Adipocyte (in vitro differentiated cells): ENCODE measurements at regions not wholly inside any gene's neighbourhood (a gene's known extent, or its start where the extent isn't known, plus 50 kb on each side); places are given as distances from the start of the nearest gene placed in this dataset.

Source experiments
- DNase-seq: peaks from one replicate; pipeline ENCODE4 v3.0.0-alpha.2; 2015; ENCODE audit warnings: low read depth
- H3K27me3 ChIP-seq: replicated peaks from 2 replicates; pipeline ENCODE4 v1.7.0; 2013; ENCODE audit warnings: mild to moderate bottlenecking, low read length, moderate library complexity; ENCODE audit not compliant: control insufficient read depth, insufficient read depth
- H3K36me3 ChIP-seq: 2 replicates; pipeline ENCODE4 v1.7.0; 2013; ENCODE audit warnings: low read length, mild to moderate bottlenecking, moderate library complexity; ENCODE audit not compliant: control insufficient read depth, insufficient read depth, severe bottlenecking
- H3K4me1 ChIP-seq: 2 replicates; pipeline ENCODE4 v1.7.0; 2013; ENCODE audit warnings: mild to moderate bottlenecking, low read length, moderate library complexity; ENCODE audit not compliant: control insufficient read depth, insufficient read depth
- H3K4me3 ChIP-seq: 2 replicates; pipeline ENCODE4 v1.7.0; 2013; ENCODE audit warnings: mild to moderate bottlenecking, low read length, moderate library complexity
- H3K9ac ChIP-seq: 2 replicates; pipeline ENCODE4 v1.7.0; 2013; ENCODE audit warnings: mild to moderate bottlenecking, low read length, moderate library complexity
- H3K9me3 ChIP-seq: 2 replicates; pipeline ENCODE4 v1.7.0; 2013; ENCODE audit warnings: mild to moderate bottlenecking, low read length, moderate library complexity; ENCODE audit not compliant: control insufficient read depth

DNA sequence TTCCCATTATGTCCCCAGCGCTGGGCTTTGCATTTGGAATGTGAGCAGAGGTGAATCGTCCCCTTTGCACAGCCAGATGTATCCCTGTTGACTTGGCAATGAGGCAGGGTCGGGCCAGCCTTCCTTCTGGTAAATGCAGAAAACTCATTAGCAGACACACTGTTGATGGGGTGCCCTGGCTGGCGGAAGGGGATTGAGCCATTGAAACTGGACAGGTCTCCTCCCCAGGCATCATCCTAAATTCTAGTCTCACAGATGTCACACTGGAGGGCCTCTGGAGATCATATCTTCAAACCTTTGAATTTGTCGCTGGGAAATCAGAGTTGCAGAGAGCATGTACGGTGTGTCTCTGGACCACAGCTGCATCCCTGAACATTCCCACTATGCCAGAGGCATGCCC, 219.5 kb upstream of the TSHZ3 start:
- Histone ChIP-seq H3K9me3 (peaks cover 4% of the 10 kb centered on the region), H3K27me3 (peaks cover 3% of the 10 kb centered on the region), H3K36me3 (no peaks in the 10 kb centered on the region), H3K4me1 (no peaks in the 10 kb centered on the region), H3K9ac (no peak overlapping the region), H3K4me3 (no peak overlapping the region)
- no peak for DNase-seq

DNA sequence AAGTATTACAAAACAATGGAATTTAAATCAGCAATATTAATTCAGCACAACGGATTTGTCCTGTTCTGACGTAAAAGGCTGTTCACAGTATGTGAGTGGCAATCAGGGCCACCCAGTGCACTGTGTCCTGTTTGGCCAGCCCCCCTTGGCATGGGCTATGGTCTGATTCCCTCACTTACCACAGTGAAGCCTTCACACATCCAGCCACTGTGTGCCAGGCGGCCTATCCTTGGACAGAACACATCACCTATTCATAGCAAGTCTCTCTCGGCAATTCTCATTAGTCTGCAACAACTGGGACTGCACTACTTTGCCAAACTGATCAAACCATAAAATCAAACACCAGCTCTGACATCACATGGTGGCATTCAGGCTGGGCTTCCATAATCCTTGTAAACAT, 221.5 kb upstream of the TSHZ3 start:
- no peak for DNase-seq

DNA sequence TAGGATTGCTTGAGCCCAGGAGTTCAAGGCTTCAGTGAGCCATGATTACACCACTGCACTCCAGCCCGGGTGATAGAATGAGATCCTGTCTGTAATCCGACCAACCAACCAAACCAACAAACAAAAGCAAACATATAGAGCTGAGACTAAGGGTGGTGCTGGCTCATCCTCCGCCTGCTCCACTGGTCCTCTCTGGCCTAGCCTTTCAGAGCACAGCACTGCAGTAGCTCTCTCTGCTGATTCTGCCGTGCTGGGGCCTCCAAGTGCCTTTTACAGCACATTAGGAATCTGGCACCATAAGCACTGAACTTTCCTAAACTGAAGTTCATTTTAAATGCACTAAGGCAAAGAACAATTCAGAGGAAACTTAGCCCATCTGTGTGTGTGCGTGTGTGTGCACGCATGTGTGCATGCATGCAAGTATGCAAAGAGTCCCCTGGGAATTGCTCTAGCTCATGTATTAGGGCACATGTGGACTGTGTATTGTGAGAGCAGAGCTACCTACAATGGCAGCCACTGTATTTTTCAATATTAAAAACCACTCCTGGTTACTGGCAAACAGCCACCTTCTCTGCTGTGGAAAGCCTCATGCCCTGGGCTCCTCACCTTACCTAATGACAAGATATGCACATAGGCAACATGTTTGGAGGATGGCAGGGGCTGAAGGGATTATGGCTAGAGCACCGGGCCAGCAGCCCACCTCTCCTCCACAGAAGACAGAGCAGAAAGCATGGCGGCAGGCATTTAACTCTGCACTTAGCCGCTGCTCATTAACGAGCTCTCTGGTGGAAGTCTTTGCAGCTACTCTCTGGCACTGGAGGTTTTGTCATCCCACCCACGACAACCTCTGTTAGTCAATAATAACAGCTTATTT, 223.1 kb upstream of the TSHZ3 start:
- Histone ChIP-seq H3K36me3 (no peaks in the 10 kb centered on the region), H3K9me3 (peaks cover 4% of the 10 kb centered on the region)
- DNase-seq, result no peak

More for the DNA sequence above, 221.5 kb upstream of the TSHZ3 start:
- H3K36me3 ChIP-seq, result no peaks in the 10 kb centered on the region
- no peak overlapping the region for H3K4me3 ChIP-seq
- peaks cover 4% of the 10 kb centered on the region for H3K9me3 ChIP-seq
- no peak overlapping the region for H3K9ac ChIP-seq
- H3K27me3 ChIP-seq, result peaks cover 3% of the 10 kb centered on the region
- H3K4me1 ChIP-seq, result no peaks in the 10 kb centered on the region

DNA sequence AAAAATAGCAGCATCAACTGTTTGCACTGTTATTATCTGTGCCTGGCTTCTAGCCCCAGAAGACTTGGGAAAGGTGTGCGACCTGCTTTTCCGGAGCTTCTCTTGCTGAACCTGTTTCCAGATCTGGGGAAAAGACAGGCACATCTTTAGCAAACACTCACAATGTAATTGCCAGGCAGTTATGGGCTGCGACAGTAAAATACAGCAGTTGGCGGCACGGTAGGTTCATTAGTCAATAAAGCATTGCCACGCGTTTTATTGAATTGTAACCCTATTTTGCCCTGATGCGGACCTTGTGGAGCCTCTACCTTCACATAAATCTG, 223.7 kb upstream of the TSHZ3 start:
- no peaks in the 10 kb centered on the region for H3K4me1 ChIP-seq

More for the DNA sequence above, 223.1 kb upstream of the TSHZ3 start:
- no peak overlapping the region for H3K9ac ChIP-seq
- no peak overlapping the region for H3K4me3 ChIP-seq
- H3K27me3 ChIP-seq, result peaks cover 6% of the 10 kb centered on the region
- H3K4me1 ChIP-seq, result no peaks in the 10 kb centered on the region

DNA sequence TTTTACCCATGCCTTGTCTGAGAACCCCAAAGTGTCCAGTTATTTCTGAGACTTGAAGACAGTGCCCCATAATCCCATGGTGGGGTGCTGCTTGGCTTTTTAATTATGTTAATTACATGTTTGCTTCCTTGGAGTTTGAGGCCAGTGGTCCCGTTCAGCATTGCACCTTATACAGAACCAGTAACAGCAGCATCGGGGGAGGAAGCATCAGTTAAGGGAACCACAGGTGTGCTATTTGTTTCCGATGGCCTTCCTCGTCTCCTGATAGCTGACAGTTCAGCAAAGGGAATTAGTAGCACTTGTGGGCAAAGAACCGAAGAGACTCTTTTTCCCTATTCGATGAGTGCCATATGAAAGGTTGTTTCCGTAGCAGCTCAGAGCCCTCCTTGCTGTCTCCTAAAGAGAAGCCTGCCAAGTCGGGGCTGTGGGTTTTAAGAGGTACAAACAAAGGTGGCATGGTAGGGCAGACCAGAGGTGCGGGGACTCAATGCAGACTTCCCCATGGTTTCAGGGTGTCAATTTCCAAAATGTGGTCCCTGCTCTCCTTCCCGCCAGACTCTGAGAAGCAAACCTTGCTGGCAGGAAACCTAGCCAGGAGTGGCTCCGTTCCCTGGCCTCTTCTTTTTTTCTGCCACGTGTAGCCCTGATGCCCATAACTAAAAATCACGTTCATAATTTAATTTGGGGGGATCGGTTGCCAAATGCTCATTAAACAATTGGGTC, 225.2 kb upstream of the TSHZ3 start:
- H3K4me3 ChIP-seq, result no peak overlapping the region
- DNase-seq, result no peak
- H3K4me1 ChIP-seq, result no peaks in the 10 kb centered on the region
- no peaks in the 10 kb centered on the region for H3K36me3 ChIP-seq
- H3K9ac ChIP-seq, result no peak overlapping the region
- H3K27me3 ChIP-seq, result peaks cover 5% of the 10 kb centered on the region
- H3K9me3 ChIP-seq, result no peaks in the 10 kb centered on the region

More for the DNA sequence above, 223.7 kb upstream of the TSHZ3 start:
- no peak overlapping the region for H3K4me3 ChIP-seq
- no peak for DNase-seq
- peaks cover 6% of the 10 kb centered on the region for H3K27me3 ChIP-seq
- H3K36me3 ChIP-seq, result no peaks in the 10 kb centered on the region
- peaks cover 4% of the 10 kb centered on the region for H3K9me3 ChIP-seq
- H3K9ac ChIP-seq, result no peak overlapping the region

DNA sequence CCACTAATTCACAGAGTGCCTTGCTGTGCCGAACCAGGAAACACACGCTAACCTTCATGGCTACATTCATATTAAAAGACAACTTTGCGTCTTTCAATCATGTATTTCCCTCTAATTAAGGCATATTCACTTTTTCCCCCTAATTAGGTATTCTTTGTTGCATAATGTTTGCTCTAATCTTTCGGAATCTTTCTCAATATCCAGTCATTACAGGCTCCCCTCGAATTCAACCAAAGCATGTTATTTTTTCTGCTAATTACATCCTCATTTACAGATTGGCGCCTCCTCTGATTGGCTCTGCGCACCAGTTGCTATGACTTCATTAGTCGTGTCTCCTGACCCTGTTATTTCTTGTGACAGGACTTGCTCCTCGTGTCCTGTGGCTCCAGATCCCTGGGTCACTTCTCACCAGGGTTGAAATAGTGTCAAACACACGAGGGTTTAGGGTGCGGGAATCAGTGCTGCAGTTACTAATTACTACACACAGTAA, 226.7 kb upstream of the TSHZ3 start:
- H3K4me3 ChIP-seq, result no peak overlapping the region
- no peaks in the 10 kb centered on the region for H3K36me3 ChIP-seq

DNA sequence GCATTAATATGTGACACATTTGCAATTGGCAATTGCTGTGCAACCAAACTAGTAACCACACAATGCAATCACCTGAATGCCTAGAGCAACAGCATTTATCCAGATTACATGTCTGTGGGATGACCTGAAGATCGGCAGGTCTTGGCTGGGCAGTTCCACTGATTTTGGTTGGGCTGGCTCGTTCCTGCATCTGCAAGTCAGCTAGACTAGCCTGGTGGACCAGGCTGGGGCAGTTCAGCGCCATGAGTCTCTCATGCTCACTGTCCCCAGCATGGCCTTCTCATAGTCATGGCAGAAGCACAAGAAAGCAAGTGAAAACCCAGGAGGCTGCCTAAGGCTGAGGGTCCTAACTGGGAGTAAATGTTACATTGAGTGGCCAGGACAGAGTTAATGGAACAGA, 229.1 kb upstream of the TSHZ3 start:
- Histone ChIP-seq H3K9me3 (no peaks in the 10 kb centered on the region), H3K4me1 (no peaks in the 10 kb centered on the region), H3K4me3 (no peak overlapping the region), H3K9ac (no peak overlapping the region), H3K27me3 (peaks cover 5% of the 10 kb centered on the region), H3K36me3 (no peaks in the 10 kb centered on the region)
- no peak for DNase-seq

More for the DNA sequence above, 226.7 kb upstream of the TSHZ3 start:
- Histone ChIP-seq H3K27me3 (peaks cover 5% of the 10 kb centered on the region), H3K4me1 (no peaks in the 10 kb centered on the region), H3K9me3 (no peaks in the 10 kb centered on the region), H3K9ac (no peak overlapping the region)
- DNase-seq, result no peak

DNA sequence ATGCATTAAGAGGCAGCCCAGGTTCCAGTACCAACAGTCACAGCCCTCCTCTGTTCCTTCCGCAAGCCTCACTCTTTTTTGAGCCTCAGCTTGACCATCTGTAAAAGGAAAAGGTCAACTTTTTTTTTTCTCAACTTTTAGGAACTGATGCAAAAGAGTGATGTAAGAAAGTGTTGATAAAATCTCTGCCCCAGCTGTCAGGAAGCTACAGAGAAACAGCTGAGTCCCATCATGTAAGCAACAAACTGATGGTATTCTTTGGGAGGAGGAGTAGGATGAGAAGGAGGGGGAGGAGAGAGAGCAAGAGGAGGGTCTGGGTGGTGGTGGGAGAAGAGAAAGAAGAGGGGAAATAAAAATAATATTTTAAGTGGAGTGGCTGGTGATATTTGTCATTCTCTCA, 233.9 kb upstream of the TSHZ3 start:
- no peak overlapping the region for H3K4me3 ChIP-seq
- H3K27me3 ChIP-seq, result peaks cover 2% of the 10 kb centered on the region
- no peak for DNase-seq
- no peaks in the 10 kb centered on the region for H3K4me1 ChIP-seq
- no peak overlapping the region for H3K9ac ChIP-seq
- no peaks in the 10 kb centered on the region for H3K9me3 ChIP-seq
- H3K36me3 ChIP-seq, result no peaks in the 10 kb centered on the region

DNA sequence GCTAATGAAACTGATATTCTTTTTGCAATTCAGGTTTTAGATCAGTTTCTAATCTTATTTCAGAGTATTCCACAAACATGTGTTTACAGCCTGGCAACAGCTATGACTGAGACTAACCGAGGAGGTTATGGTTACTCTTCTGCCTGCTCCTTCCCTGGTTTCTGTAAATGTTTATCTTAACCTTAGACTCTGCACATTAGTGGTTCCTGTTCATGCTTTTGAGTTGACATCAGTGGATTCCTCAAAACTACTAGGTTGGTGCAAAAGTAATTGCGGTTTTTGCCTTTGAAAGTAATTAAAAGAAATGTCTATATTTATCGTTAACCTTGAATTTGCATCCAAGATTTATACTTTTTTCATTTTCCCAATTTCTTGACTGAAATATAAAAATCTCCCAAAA, 237.0 kb upstream of the TSHZ3 start:
- no peaks in the 10 kb centered on the region for H3K4me1 ChIP-seq
- no peaks in the 10 kb centered on the region for H3K27me3 ChIP-seq
- H3K36me3 ChIP-seq, result no peaks in the 10 kb centered on the region
- no peak for DNase-seq
- H3K9ac ChIP-seq, result no peak overlapping the region
- H3K4me3 ChIP-seq, result no peak overlapping the region
- peaks cover 8% of the 10 kb centered on the region for H3K9me3 ChIP-seq

DNA sequence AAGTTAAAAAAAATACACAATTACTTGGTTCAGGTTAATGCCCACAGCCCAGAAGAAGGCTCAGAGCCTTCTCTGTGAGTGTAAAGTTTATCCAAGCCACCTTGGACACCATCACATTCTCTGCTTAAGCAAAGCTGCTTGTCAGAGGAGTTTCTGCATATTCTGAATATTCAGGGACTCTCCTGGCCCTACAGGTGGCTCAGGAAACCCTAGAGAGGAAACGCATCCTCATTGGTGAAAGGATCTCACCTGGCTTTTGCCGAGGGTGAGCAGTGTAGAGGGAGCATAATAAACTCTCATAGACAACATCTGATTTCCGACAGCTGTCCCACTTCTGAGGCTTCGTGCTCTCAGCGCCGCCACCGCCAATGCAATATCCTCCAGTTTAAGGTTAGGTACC, 239.9 kb upstream of the TSHZ3 start:
- Histone ChIP-seq H3K4me3 (no peak overlapping the region), H3K9me3 (peaks cover 10% of the 10 kb centered on the region), H3K27me3 (no peaks in the 10 kb centered on the region), H3K4me1 (no peaks in the 10 kb centered on the region), H3K36me3 (no peaks in the 10 kb centered on the region), H3K9ac (no peak overlapping the region)
- no peak for DNase-seq

DNA sequence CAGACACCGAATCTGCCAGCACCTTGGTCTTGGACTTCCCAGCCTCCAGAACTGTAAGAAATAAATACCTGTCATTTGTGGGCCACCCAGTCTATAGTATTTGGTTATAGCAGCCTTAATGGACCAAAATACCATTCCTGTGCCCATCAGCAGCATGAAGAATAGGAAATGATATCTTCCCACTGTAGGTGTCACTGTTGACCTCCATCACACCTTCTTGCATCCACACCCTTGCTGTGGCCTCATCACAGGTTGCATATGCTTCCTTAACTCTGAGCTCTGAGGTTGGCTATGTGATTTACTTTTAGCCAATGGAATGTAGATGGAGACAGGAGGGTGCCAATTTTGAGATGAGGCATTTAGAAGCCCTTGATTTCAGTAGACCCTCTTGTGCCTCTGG, 242.0 kb upstream of the TSHZ3 start:
- no peaks in the 10 kb centered on the region for H3K4me1 ChIP-seq
- peaks cover 10% of the 10 kb centered on the region for H3K9me3 ChIP-seq
- no peak overlapping the region for H3K4me3 ChIP-seq
- no peak overlapping the region for H3K9ac ChIP-seq
- no peaks in the 10 kb centered on the region for H3K36me3 ChIP-seq
- no peak for DNase-seq
- peaks cover 9% of the 10 kb centered on the region for H3K27me3 ChIP-seq
